ENCODE measurements at regions not wholly inside any gene's neighbourhood (a gene's known extent, or its start where the extent isn't known, plus 50 kb on each side); places are given as distances from the start of the nearest gene placed in this dataset.

GRCh38 chr9:20028192-20028848 is 239.5 kb upstream of the SLC24A2 start:
- no peaks in the 10 kb centered on the region for H3K9me3 ChIP-seq (ENCODE audit: control insufficient read depth, insufficient read depth, low read depth, low read length)
- ChIA-PET POLR2A (no interaction called here), CTCF (no interaction called here)
- no peak overlapping the region for H3K4me3 ChIP-seq (ENCODE audit: low read depth, low read length)
- no peak overlapping the region for H3K27ac ChIP-seq (ENCODE audit: extremely low read depth, low read depth, low read length)
- TF ChIP-seq KLF17 (tag by site-specific recombination; IDR thresholded peaks at IDR 0.05): no peak
- no peak for TF ChIP-seq ZBTB7A (tag by site-specific recombination; IDR thresholded peaks at IDR 0.05; ENCODE audit: low read depth)
- TF ChIP-seq ZNF518A (tag by site-specific recombination; conservative IDR thresholded peaks at IDR 0.05; ENCODE audit: low read depth): no peak
- no peak for TF ChIP-seq ZNF585B (tag by site-specific recombination; IDR thresholded peaks at IDR 0.05)
- no peak for TF ChIP-seq SCRT2 (tag by site-specific recombination; IDR thresholded peaks at IDR 0.05)
- TF ChIP-seq ZNF362 (tag by site-specific recombination; IDR thresholded peaks at IDR 0.05): no peak
- TF ChIP-seq ZNF548 (tag by site-specific recombination; IDR thresholded peaks at IDR 0.05): no peak
- TF ChIP-seq ZNF19 (tag by site-specific recombination; IDR thresholded peaks at IDR 0.05; ENCODE audit: low read depth): no peak
- TF ChIP-seq ZNF624 (tag by site-specific recombination; IDR thresholded peaks at IDR 0.05): no peak
- TF ChIP-seq ZNF148 (tag by site-specific recombination; IDR thresholded peaks at IDR 0.05; ENCODE audit: borderline replicate concordance): no peak
- no peak for TF ChIP-seq ZNF280D (tag by site-specific recombination; IDR thresholded peaks at IDR 0.05)
- TF ChIP-seq BCL6B (tag by site-specific recombination; IDR thresholded peaks at IDR 0.05): no peak
- TF ChIP-seq ZNF214 (tag by site-specific recombination; IDR thresholded peaks at IDR 0.05; ENCODE audit: borderline replicate concordance): no peak
- TF ChIP-seq ZNF175 (tag by site-specific recombination; IDR thresholded peaks at IDR 0.05): no peak
- no peak for TF ChIP-seq PBX3 (CRISPR knock-in tag; IDR thresholded peaks at IDR 0.05)
- no peak for TF ChIP-seq ZBTB17 (tag by site-specific recombination; IDR thresholded peaks at IDR 0.05)
- TF ChIP-seq ZNF114 (tag by site-specific recombination; IDR thresholded peaks at IDR 0.05): no peak
- no peak for TF ChIP-seq ZIC2 (tag by site-specific recombination; IDR thresholded peaks at IDR 0.05)
- TF ChIP-seq GLIS1 (tag by site-specific recombination; IDR thresholded peaks at IDR 0.05): no peak
- TF ChIP-seq YY2 (tag by site-specific recombination; IDR thresholded peaks at IDR 0.05): no peak
- no peaks in the 10 kb centered on the region for H3K36me3 ChIP-seq (ENCODE audit: control insufficient read depth in 2 of 2, insufficient read depth in 1 of 2, low read length in 2 of 2)
- H3K4me1 ChIP-seq (ENCODE audit: control insufficient read depth, insufficient read depth, low read length): no peaks in the 10 kb centered on the region

Data from HEK293 (cell line).